Liver (tissue), 8 donors: ENCODE measurements at regions not wholly inside any gene's neighbourhood (a gene's known extent, or its start where the extent isn't known, plus 50 kb on each side); places are given as distances from the start of the nearest gene placed in this dataset.

Experiments
- DNase-seq: peaks from one replicate; pipeline ENCODE4 v3.0.0-alpha.2; 2017; ENCODE audit warnings: low spot score
- H3K27ac ChIP-seq, 2 donors: one replicate each; pipeline ENCODE4 v1.7.0; 2013; ENCODE audit warnings: inconsistent platforms in 2 of 2, low read length in 2 of 2, control low read depth in 1 of 2, low read depth in 1 of 2, mild to moderate bottlenecking in 1 of 2
- H3K27me3 ChIP-seq, 4 donors: one replicate each; pipeline versions ENCODE4 v1.6.1 to v1.7.0; 2013; ENCODE audit warnings: low read length in 3 of 4, inconsistent platforms in 1 of 4, mild to moderate bottlenecking in 1 of 4, moderate library complexity in 1 of 4; ENCODE audit not compliant: control insufficient read depth in 4 of 4, insufficient read depth in 4 of 4
- H3K36me3 ChIP-seq, 4 donors: one replicate each; pipeline versions ENCODE4 v1.6.1 to v1.7.0; 2013; ENCODE audit warnings: low read length in 3 of 4, mild to moderate bottlenecking in 3 of 4, low read depth in 1 of 4, moderate library complexity in 1 of 4; ENCODE audit not compliant: control insufficient read depth in 4 of 4, insufficient read depth in 3 of 4
- H3K4me1 ChIP-seq, 4 donors: one replicate each; pipeline versions ENCODE4 v1.6.1 to v1.7.0; 2013; ENCODE audit warnings: low read length in 3 of 4, mild to moderate bottlenecking in 3 of 4, moderate library complexity in 1 of 4; ENCODE audit not compliant: control insufficient read depth in 4 of 4, insufficient read depth in 4 of 4
- H3K4me3 ChIP-seq, 3 donors: one replicate each; pipeline versions ENCODE4 v1.6.1 to v1.7.0; 2013; ENCODE audit warnings: low read length in 3 of 3, control low read depth in 1 of 3, low read depth in 1 of 3, mild to moderate bottlenecking in 1 of 3
- H3K9ac ChIP-seq, 2 donors: one replicate each; pipeline ENCODE4 v1.7.0; 2013; ENCODE audit warnings: low read length in 2 of 2, mild to moderate bottlenecking in 2 of 2, moderate library complexity in 2 of 2, control low read depth in 1 of 2, low read depth in 1 of 2
- H3K9me3 ChIP-seq, 4 donors: one replicate each; pipeline versions ENCODE4 v1.6.1 to v1.7.0; 2013; ENCODE audit warnings: low read length in 3 of 4; ENCODE audit not compliant: control insufficient read depth in 4 of 4
- EGR1 ChIP-seq, 2 donors: IDR thresholded peaks; 2 replicates each; pipeline ENCODE4 v1.6.1; 2016 to 2018; ENCODE audit warnings: antibody characterized with exemption in 2 of 2, low read depth in 2 of 2
- FOXA1 ChIP-seq: IDR thresholded peaks from 2 replicates; pipeline ENCODE4 v1.6.1; 2016; ENCODE audit warnings: antibody characterized with exemption
- FOXA2 ChIP-seq: IDR thresholded peaks from 2 replicates; pipeline ENCODE4 v1.6.1; 2016; ENCODE audit warnings: antibody characterized with exemption
- GABPA ChIP-seq, 2 donors: IDR thresholded peaks in 1 of 2; conservative IDR thresholded peaks in 1 of 2; 2 replicates each; pipeline ENCODE4 v1.6.1; 2016; ENCODE audit warnings: antibody characterized with exemption in 2 of 2, mild to moderate bottlenecking in 1 of 2, moderate library complexity in 1 of 2
- HNF4A ChIP-seq, 2 donors: conservative IDR thresholded peaks; 2 replicates each; pipeline ENCODE4 v1.6.1; 2016; ENCODE audit warnings: antibody characterized with exemption in 2 of 2, mild to moderate bottlenecking in 2 of 2
- HNF4G ChIP-seq: IDR thresholded peaks from 2 replicates; pipeline ENCODE4 v1.6.1; 2016; ENCODE audit warnings: antibody characterized with exemption
- JUND ChIP-seq, 2 donors: IDR thresholded peaks; 2 replicates each; pipeline ENCODE4 v1.6.1; 2016; ENCODE audit warnings: antibody characterized with exemption in 2 of 2
- NR2F2 ChIP-seq: IDR thresholded peaks from 2 replicates; pipeline ENCODE4 v1.6.1; 2016; ENCODE audit warnings: antibody characterized with exemption
- RAD21 ChIP-seq, 2 donors: IDR thresholded peaks; 2 replicates each; pipeline ENCODE4 v1.6.1; 2016; ENCODE audit warnings: antibody characterized with exemption in 2 of 2, mild to moderate bottlenecking in 2 of 2
- RXRA ChIP-seq, 2 donors: IDR thresholded peaks; 2 replicates each; pipeline ENCODE4 v1.6.1; 2017 to 2018; ENCODE audit warnings: antibody characterized with exemption in 2 of 2, mild to moderate bottlenecking in 1 of 2
- SP1 ChIP-seq: IDR thresholded peaks from 2 replicates; pipeline ENCODE4 v1.6.1; 2018; ENCODE audit warnings: antibody characterized with exemption, mild to moderate bottlenecking
- TAF1 ChIP-seq: conservative IDR thresholded peaks from 2 replicates; pipeline ENCODE4 v1.6.1; 2016; ENCODE audit warnings: antibody characterized with exemption, mild to moderate bottlenecking
- YY1 ChIP-seq: IDR thresholded peaks from 2 replicates; pipeline ENCODE4 v1.6.1; 2016; ENCODE audit warnings: antibody characterized with exemption, mild to moderate bottlenecking
- WGBS: extraction: QIAGEN DNeasy Blood & Tissue Kit; methylation state at CpG from one replicate; pipeline ENCODE4 v1.1.7; 2013; 5-methylcytosine and 5-hydroxymethylcytosine counted together
- TF ChIP-seq, protein P1 (sequence below): fragments of 150-350 bp; IDR thresholded peaks from 2 replicates; pipeline ENCODE4 v1.5.1; 2017; ENCODE audit warnings: improper control_type of control experiment, low read depth, low read length; ENCODE audit not compliant: missing input control
- TF ChIP-seq, protein P2 (sequence below): IDR thresholded peaks from 2 replicates; pipeline ENCODE4 v1.6.1; 2016; ENCODE audit warnings: antibody characterized with exemption
- TF ChIP-seq, protein P3 (sequence below): IDR thresholded peaks from 2 replicates; pipeline ENCODE4 v1.6.1; 2016; ENCODE audit warnings: antibody characterized with exemption, mild to moderate bottlenecking
- TF ChIP-seq, protein P4 (sequence below): IDR thresholded peaks from 2 replicates; pipeline ENCODE4 v1.6.1; 2016; ENCODE audit warnings: antibody characterized with exemption
- TF ChIP-seq, protein P5 (sequence below): IDR thresholded peaks from 2 replicates; pipeline ENCODE4 v1.6.1; 2016; ENCODE audit warnings: antibody characterized with exemption
- donor health status: healthy.
- donor health status: healthy.
- donor health status: healthy.
- donor health status: healthy.
- donor health status: healthy.

DNA sequence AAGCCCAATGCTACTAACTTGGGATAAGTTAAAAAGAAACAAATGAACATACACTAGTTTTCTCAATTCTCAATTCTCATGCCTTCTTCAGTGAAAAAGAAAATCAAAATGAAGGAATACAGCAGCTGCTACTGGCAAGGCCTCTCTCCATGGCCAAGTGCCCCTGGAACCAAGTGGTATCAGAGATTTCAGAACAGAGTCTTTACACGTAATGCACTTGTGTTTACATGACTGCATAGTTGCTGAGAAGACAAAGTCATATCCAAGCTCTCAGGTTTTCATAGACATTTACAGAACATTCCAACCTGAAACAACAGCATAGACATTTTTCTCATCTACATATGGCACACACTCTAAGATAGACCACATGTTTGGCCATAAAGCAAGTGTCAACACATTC, 789.9 kb downstream of the CBLN2 start:
- Histone ChIP-seq H3K9ac (no peak overlapping the region), H3K27me3 (no peaks in the 10 kb centered on the region), H3K27ac (no peak overlapping the region), H3K4me1 (no peaks in the 10 kb centered on the region), H3K36me3 (no peaks in the 10 kb centered on the region), H3K4me3 (no peak overlapping the region), H3K9me3 (peaks cover 0 to 3% (median under 1%) of the 10 kb centered on the region in 4 donors)
- TF ChIP-seq HNF4G (no peak), TAF1 (no peak), RXRA (IDR thresholded peaks at IDR 0.05) (no peak), JUND (IDR thresholded peaks at IDR 0.05) (no peak), EGR1 (IDR thresholded peaks at IDR 0.05; ENCODE audit: low read depth in 2 of 2) (no peak), YY1 (no peak), FOXA1 (no peak), GABPA (IDR thresholded peaks at IDR 0.05 in 1 of 2, conservative IDR thresholded peaks at IDR 0.05 in 1 of 2) (no peak), FOXA2 (no peak), NR2F2 (no peak)
- TF ChIP-seq, protein P1, sequence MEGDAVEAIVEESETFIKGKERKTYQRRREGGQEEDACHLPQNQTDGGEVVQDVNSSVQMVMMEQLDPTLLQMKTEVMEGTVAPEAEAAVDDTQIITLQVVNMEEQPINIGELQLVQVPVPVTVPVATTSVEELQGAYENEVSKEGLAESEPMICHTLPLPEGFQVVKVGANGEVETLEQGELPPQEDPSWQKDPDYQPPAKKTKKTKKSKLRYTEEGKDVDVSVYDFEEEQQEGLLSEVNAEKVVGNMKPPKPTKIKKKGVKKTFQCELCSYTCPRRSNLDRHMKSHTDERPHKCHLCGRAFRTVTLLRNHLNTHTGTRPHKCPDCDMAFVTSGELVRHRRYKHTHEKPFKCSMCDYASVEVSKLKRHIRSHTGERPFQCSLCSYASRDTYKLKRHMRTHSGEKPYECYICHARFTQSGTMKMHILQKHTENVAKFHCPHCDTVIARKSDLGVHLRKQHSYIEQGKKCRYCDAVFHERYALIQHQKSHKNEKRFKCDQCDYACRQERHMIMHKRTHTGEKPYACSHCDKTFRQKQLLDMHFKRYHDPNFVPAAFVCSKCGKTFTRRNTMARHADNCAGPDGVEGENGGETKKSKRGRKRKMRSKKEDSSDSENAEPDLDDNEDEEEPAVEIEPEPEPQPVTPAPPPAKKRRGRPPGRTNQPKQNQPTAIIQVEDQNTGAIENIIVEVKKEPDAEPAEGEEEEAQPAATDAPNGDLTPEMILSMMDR: no peak
- TF ChIP-seq, protein P2, sequence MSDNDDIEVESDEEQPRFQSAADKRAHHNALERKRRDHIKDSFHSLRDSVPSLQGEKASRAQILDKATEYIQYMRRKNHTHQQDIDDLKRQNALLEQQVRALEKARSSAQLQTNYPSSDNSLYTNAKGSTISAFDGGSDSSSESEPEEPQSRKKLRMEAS: no peak
- TF ChIP-seq, protein P3, sequence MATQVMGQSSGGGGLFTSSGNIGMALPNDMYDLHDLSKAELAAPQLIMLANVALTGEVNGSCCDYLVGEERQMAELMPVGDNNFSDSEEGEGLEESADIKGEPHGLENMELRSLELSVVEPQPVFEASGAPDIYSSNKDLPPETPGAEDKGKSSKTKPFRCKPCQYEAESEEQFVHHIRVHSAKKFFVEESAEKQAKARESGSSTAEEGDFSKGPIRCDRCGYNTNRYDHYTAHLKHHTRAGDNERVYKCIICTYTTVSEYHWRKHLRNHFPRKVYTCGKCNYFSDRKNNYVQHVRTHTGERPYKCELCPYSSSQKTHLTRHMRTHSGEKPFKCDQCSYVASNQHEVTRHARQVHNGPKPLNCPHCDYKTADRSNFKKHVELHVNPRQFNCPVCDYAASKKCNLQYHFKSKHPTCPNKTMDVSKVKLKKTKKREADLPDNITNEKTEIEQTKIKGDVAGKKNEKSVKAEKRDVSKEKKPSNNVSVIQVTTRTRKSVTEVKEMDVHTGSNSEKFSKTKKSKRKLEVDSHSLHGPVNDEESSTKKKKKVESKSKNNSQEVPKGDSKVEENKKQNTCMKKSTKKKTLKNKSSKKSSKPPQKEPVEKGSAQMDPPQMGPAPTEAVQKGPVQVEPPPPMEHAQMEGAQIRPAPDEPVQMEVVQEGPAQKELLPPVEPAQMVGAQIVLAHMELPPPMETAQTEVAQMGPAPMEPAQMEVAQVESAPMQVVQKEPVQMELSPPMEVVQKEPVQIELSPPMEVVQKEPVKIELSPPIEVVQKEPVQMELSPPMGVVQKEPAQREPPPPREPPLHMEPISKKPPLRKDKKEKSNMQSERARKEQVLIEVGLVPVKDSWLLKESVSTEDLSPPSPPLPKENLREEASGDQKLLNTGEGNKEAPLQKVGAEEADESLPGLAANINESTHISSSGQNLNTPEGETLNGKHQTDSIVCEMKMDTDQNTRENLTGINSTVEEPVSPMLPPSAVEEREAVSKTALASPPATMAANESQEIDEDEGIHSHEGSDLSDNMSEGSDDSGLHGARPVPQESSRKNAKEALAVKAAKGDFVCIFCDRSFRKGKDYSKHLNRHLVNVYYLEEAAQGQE: no peak
- TF ChIP-seq, protein P4, sequence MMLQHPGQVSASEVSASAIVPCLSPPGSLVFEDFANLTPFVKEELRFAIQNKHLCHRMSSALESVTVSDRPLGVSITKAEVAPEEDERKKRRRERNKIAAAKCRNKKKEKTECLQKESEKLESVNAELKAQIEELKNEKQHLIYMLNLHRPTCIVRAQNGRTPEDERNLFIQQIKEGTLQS: no peak
- DNase-seq: no peak
- WGBS: 77% methylated on average over 1 of the region's 1 CpG

DNA sequence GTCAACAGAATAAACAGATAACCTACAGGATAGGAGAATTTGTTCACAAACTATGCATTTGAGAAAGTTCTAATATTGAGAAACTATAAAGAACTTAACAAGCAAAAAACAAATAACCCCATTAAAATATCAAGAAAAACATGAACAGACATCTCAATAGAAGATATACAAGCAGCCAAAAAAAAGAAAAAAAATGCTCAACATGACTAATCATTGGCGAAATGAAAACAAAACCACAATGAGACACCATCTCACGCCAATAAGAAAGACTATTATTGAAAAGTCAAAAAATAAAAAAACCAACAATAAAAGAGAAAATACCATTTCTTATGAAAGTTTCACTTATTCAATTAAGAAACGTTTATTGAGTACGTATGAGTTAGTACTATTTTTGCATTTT, 800.5 kb downstream of the CBLN2 start:
- H3K4me1 ChIP-seq: no peaks in the 10 kb centered on the region
- TF ChIP-seq HNF4A (conservative IDR thresholded peaks at IDR 0.05): no peak
- TF ChIP-seq, protein P2: no peak
- TF ChIP-seq SP1: no peak
- TF ChIP-seq, protein P5, sequence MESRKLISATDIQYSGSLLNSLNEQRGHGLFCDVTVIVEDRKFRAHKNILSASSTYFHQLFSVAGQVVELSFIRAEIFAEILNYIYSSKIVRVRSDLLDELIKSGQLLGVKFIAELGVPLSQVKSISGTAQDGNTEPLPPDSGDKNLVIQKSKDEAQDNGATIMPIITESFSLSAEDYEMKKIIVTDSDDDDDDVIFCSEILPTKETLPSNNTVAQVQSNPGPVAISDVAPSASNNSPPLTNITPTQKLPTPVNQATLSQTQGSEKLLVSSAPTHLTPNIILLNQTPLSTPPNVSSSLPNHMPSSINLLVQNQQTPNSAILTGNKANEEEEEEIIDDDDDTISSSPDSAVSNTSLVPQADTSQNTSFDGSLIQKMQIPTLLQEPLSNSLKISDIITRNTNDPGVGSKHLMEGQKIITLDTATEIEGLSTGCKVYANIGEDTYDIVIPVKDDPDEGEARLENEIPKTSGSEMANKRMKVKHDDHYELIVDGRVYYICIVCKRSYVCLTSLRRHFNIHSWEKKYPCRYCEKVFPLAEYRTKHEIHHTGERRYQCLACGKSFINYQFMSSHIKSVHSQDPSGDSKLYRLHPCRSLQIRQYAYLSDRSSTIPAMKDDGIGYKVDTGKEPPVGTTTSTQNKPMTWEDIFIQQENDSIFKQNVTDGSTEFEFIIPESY: no peak
- no peak for TF ChIP-seq FOXA2
- no peak for TF ChIP-seq FOXA1
- TF ChIP-seq YY1: no peak
- TF ChIP-seq, protein P1: no peak
- TF ChIP-seq EGR1 (IDR thresholded peaks at IDR 0.05; ENCODE audit: low read depth in 2 of 2): no peak
- no peak for TF ChIP-seq HNF4G
- no peak for TF ChIP-seq RAD21 (IDR thresholded peaks at IDR 0.05)
- 80% methylated on average over 4 of the region's 4 CpGs for WGBS

More for the DNA sequence above, 800.5 kb downstream of the CBLN2 start:
- no peaks in the 10 kb centered on the region for H3K36me3 ChIP-seq
- no peak overlapping the region for H3K9ac ChIP-seq
- H3K27me3 ChIP-seq: no peaks in the 10 kb centered on the region
- peaks cover 0 to 8% (median 0%) of the 10 kb centered on the region in 4 donors for H3K9me3 ChIP-seq
- H3K4me3 ChIP-seq: no peak overlapping the region
- no peak for DNase-seq
- H3K27ac ChIP-seq: no peak overlapping the region
